GM23338 (cell line): ENCODE measurements at regions not wholly inside any gene's neighbourhood (a gene's known extent, or its start where the extent isn't known, plus 50 kb on each side); places are given as distances from the start of the nearest gene placed in this dataset.

Experiments used
- ATAC-seq: fragments of 200-7000 bp; cut with Tn5 transposase; 3 replicates; pipeline ENCODE4 v1.9.1; 2020
- DNase-seq: peaks from one replicate; pipeline ENCODE4 v3.0.0-alpha.2; 2015; ENCODE audit warnings: low spot score
- H2AFZ ChIP-seq: fragments of 200-600 bp; sonication (generic); 2 replicates; pipeline ENCODE4 v1.8.0; 2016; ENCODE audit warnings: antibody characterized with exemption, mild to moderate bottlenecking, moderate library complexity
- H3F3A ChIP-seq: fragments of 200-600 bp; sonication (generic); replicated peaks from 2 replicates; pipeline ENCODE4 v1.8.0; 2017; ENCODE audit warnings: antibody characterized with exemption, mixed run types, low read depth
- H3K27ac ChIP-seq: fragments of 200-600 bp; sonication (generic); 2 replicates; pipeline ENCODE4 v1.6.1; 2016; ENCODE audit warnings: low read depth
- H3K27me3 ChIP-seq: fragments of 200-600 bp; sonication (generic); 2 replicates; pipeline ENCODE4 v1.8.0; 2016; ENCODE audit warnings: mild to moderate bottlenecking, mixed run types, moderate library complexity; ENCODE audit not compliant: insufficient read depth
- H3K36me3 ChIP-seq: fragments of 200-600 bp; sonication (generic); 2 replicates; pipeline ENCODE4 v1.8.0; 2016; ENCODE audit warnings: mild to moderate bottlenecking; ENCODE audit not compliant: insufficient read depth
- H3K4me1 ChIP-seq: fragments of 200-600 bp; sonication (generic); 2 replicates; pipeline ENCODE4 v1.8.0; 2016; ENCODE audit warnings: mild to moderate bottlenecking, moderate library complexity; ENCODE audit not compliant: insufficient read depth
- H3K4me2 ChIP-seq: fragments of 200-600 bp; sonication (generic); 2 replicates; pipeline ENCODE4 v1.7.1; 2017; ENCODE audit warnings: mixed run types
- H3K4me3 ChIP-seq: fragments of 200-600 bp; sonication (generic); 2 replicates; pipeline ENCODE4 v1.6.1; 2016; ENCODE audit warnings: mixed run types
- H3K79me2 ChIP-seq: fragments of 200-600 bp; sonication (generic); replicated peaks from 2 replicates; pipeline ENCODE4 v1.8.0; 2017; ENCODE audit warnings: mild to moderate bottlenecking; ENCODE audit not compliant: insufficient read depth
- H3K9me2 ChIP-seq: fragments of 200-600 bp; sonication (generic); 2 replicates; pipeline ENCODE4 v1.8.0; 2017; ENCODE audit not compliant: insufficient read depth
- H4K20me1 ChIP-seq: fragments of 200-600 bp; sonication (generic); replicated peaks from 2 replicates; pipeline ENCODE4 v1.8.0; 2017; ENCODE audit warnings: mild to moderate bottlenecking; ENCODE audit not compliant: insufficient read depth
- H3K27ac Mint-ChIP-seq: 2 replicates; pipeline ENCODE4 v1.8.0; 2020; ENCODE audit warnings: inconsistent platforms, mild to moderate bottlenecking, moderate library complexity, mixed read lengths
- H3K27me3 Mint-ChIP-seq: 3 replicates; pipeline ENCODE4 v1.8.0; 2022; ENCODE audit warnings: low read depth, mild to moderate bottlenecking, moderate library complexity, mixed read lengths, inconsistent platforms; ENCODE audit not compliant: insufficient read depth, poor library complexity
- H3K36me3 Mint-ChIP-seq: 3 replicates; pipeline ENCODE4 v1.8.0; 2021; ENCODE audit warnings: low read depth, mild to moderate bottlenecking, inconsistent platforms, moderate library complexity, mixed read lengths
- H3K4me1 Mint-ChIP-seq: 3 replicates; pipeline ENCODE4 v1.8.0; 2020; ENCODE audit warnings: mild to moderate bottlenecking, inconsistent platforms, mixed read lengths
- H3K4me3 Mint-ChIP-seq: 3 replicates; pipeline ENCODE4 v1.8.0; 2021; ENCODE audit warnings: moderate library complexity, mild to moderate bottlenecking, inconsistent platforms, mixed read lengths
- H3K9me3 Mint-ChIP-seq: 3 replicates; pipeline ENCODE4 v1.8.0; 2020; ENCODE audit warnings: moderate library complexity, mild to moderate bottlenecking, inconsistent platforms, mixed read lengths
- CREB1 ChIP-seq: fragments of 250-450 bp; sonication (Bioruptor Pico); IDR thresholded peaks from 2 replicates; pipeline ENCODE4 v1.5.0; 2020; ENCODE audit warnings: low read depth, mild to moderate bottlenecking, moderate library complexity
- CTCF ChIP-seq, 2 experiments: fragments of 200-600 bp in 1 of 2; sonication (generic) in 1 of 2; conservative IDR thresholded peaks; 2 replicates each; pipeline versions ENCODE4 v1.5.1 to v1.6.1; 2016 to 2017; ENCODE audit warnings: antibody characterized with exemption in 2 of 2, low read depth in 2 of 2, mild to moderate bottlenecking in 2 of 2, moderate library complexity in 1 of 2
- EZH2 ChIP-seq: fragments of 200-600 bp; sonication (generic); IDR thresholded peaks from one replicate; pipeline ENCODE4 v1.8.0; 2017; ENCODE audit warnings: antibody characterized with exemption, mild to moderate bottlenecking, low read depth; ENCODE audit not compliant: unreplicated experiment
- EZH2phosphoT487 ChIP-seq: fragments of 200-600 bp; sonication (generic); IDR thresholded peaks from one replicate; pipeline ENCODE4 v1.8.1; 2018; ENCODE audit warnings: antibody characterized with exemption; ENCODE audit not compliant: unreplicated experiment
- NANOG ChIP-seq: IDR thresholded peaks from 2 replicates; pipeline ENCODE4 v1.6.1; 2016; ENCODE audit warnings: antibody characterized with exemption, borderline replicate concordance
- ZNF331 ChIP-seq: fragments of 250-450 bp; sonication (Bioruptor Pico); IDR thresholded peaks from 2 replicates; pipeline ENCODE4 v1.5.0; 2020; ENCODE audit warnings: low read depth, mild to moderate bottlenecking, moderate library complexity
- ZNF462 ChIP-seq: fragments of 250-450 bp; sonication (Bioruptor Pico); IDR thresholded peaks from 2 replicates; pipeline ENCODE4 v1.5.0; 2020; ENCODE audit warnings: mild to moderate bottlenecking, moderate library complexity

GRCh38 chr1:30047576-30047975, 675.8 kb downstream of the MATN1 start:
- Mint-ChIP-seq H3K4me3 (no peak overlapping the region), H3K9me3 (peaks cover 17% of the 10 kb centered on the region), H3K27ac (no peak overlapping the region), H3K4me1 (peaks cover 2% of the 10 kb centered on the region; the same call in 1 of the 3 replicates), H3K27me3 (peaks cover 6% of the 10 kb centered on the region), H3K36me3 (peaks cover 12% of the 10 kb centered on the region; the same call in 2 of the 3 replicates)
- H2AFZ ChIP-seq = no peak overlapping the region
- H3K9me2 ChIP-seq = no peaks in the 10 kb centered on the region
- DNase-seq (no peak), ATAC-seq (no peak)
- TF ChIP-seq EZH2phosphoT487 = no peak
- no peak for TF ChIP-seq CREB1 (CRISPR knock-in tag)
- no peak for TF ChIP-seq NANOG
- TF ChIP-seq EZH2 = no peak
- no peak for TF ChIP-seq ZNF331 (CRISPR knock-in tag)
- no peak for TF ChIP-seq CTCF (conservative IDR thresholded peaks at IDR 0.05; ENCODE audit: low read depth in 2 of 2)
- TF ChIP-seq ZNF462 (CRISPR knock-in tag) = no peak
- H4K20me1 ChIP-seq = no peaks in the 10 kb centered on the region
- no peaks in the 10 kb centered on the region for H3K36me3 ChIP-seq
- H3K4me1 ChIP-seq = no peaks in the 10 kb centered on the region
- H3F3A ChIP-seq = no peaks in the 10 kb centered on the region
- H3K27ac ChIP-seq = no peak overlapping the region
- H3K79me2 ChIP-seq = no peaks in the 10 kb centered on the region
- no peak overlapping the region for H3K4me2 ChIP-seq
- H3K4me3 ChIP-seq = no peak overlapping the region
- no peaks in the 10 kb centered on the region for H3K27me3 ChIP-seq
